Fibroblast of lung (primary cell): ENCODE measurements at regions not wholly inside any gene's neighbourhood (a gene's known extent, or its start where the extent isn't known, plus 50 kb on each side); places are given as distances from the start of the nearest gene placed in this dataset.

Experiments used
- DNase-seq, 2 donors: peaks; one replicate each; pipeline versions ENCODE4 v3.0.0 to v3.0.0-alpha.2; 2010; ENCODE audit warnings: low read depth in 2 of 2
- H2AFZ ChIP-seq: 2 replicates; pipeline ENCODE4 v1.5.1; 2012; ENCODE audit warnings: low read length, control low read depth, inconsistent platforms
- H3K27ac ChIP-seq: 2 replicates; pipeline ENCODE4 v1.5.1; 2011; ENCODE audit warnings: low read length, control low read depth; ENCODE audit not compliant: insufficient read depth
- H3K27me3 ChIP-seq: 2 replicates; pipeline ENCODE4 v1.5.1; 2011; ENCODE audit warnings: mild to moderate bottlenecking, low read length; ENCODE audit not compliant: control insufficient read depth, insufficient read depth
- H3K36me3 ChIP-seq: 2 replicates; pipeline ENCODE4 v1.5.1; 2011; ENCODE audit warnings: low read length; ENCODE audit not compliant: control insufficient read depth, insufficient read depth
- H3K4me1 ChIP-seq: 2 replicates; pipeline ENCODE4 v1.5.1; 2011; ENCODE audit warnings: low read length; ENCODE audit not compliant: control insufficient read depth, insufficient read depth; ENCODE audit errors: extremely low read depth
- H3K4me2 ChIP-seq: 2 replicates; pipeline ENCODE4 v1.5.1; 2011; ENCODE audit warnings: low read length, control low read depth; ENCODE audit not compliant: insufficient read depth; ENCODE audit errors: extremely low read depth
- H3K4me3 ChIP-seq, 4 experiments: fragments of 200-600 bp in 1 of 4; sonication (generic) in 1 of 4; replicated peaks in 1 of 4; 2 replicates each; pipeline ENCODE4 v1.5.1; 2011 to 2016; ENCODE audit warnings: low read length in 4 of 4, low read depth in 3 of 4, mild to moderate bottlenecking in 3 of 4, control low read depth in 2 of 4, inconsistent platforms in 1 of 4, mixed read lengths in 1 of 4; ENCODE audit not compliant: insufficient read depth in 1 of 4; ENCODE audit errors: control extremely low read depth in 1 of 4
- H3K79me2 ChIP-seq: 2 replicates; pipeline ENCODE4 v1.5.1; 2012; ENCODE audit warnings: mild to moderate bottlenecking, low read length, inconsistent platforms; ENCODE audit not compliant: control insufficient read depth, insufficient read depth
- H3K9ac ChIP-seq: 2 replicates; pipeline ENCODE4 v1.5.1; 2011; ENCODE audit warnings: mild to moderate bottlenecking, low read length, control low read depth; ENCODE audit not compliant: insufficient read depth
- H3K9me3 ChIP-seq: 2 replicates; pipeline ENCODE4 v1.5.1; 2012; ENCODE audit warnings: low read depth, low read length; ENCODE audit not compliant: control insufficient read depth, insufficient read depth
- H4K20me1 ChIP-seq: 2 replicates; pipeline ENCODE4 v1.5.1; 2011; ENCODE audit warnings: low read length; ENCODE audit not compliant: control insufficient read depth, insufficient read depth; ENCODE audit errors: extremely low read depth
- CTCF ChIP-seq, 2 donors: IDR thresholded peaks in 1 of 2; conservative IDR thresholded peaks in 1 of 2; 1 replicate in 1 of 2; 2 replicates in 1 of 2; pipeline ENCODE4 v1.5.1; 2011 to 2012; ENCODE audit warnings: low read length in 2 of 2, control low read depth in 1 of 2, inconsistent platforms in 1 of 2, low read depth in 1 of 2, mild to moderate bottlenecking in 1 of 2
- EZH2 ChIP-seq: IDR thresholded peaks from 2 replicates; pipeline ENCODE4 v1.5.1; 2012; ENCODE audit warnings: low read length, control low read depth, mild to moderate bottlenecking; ENCODE audit errors: missing control alignments

DNA sequence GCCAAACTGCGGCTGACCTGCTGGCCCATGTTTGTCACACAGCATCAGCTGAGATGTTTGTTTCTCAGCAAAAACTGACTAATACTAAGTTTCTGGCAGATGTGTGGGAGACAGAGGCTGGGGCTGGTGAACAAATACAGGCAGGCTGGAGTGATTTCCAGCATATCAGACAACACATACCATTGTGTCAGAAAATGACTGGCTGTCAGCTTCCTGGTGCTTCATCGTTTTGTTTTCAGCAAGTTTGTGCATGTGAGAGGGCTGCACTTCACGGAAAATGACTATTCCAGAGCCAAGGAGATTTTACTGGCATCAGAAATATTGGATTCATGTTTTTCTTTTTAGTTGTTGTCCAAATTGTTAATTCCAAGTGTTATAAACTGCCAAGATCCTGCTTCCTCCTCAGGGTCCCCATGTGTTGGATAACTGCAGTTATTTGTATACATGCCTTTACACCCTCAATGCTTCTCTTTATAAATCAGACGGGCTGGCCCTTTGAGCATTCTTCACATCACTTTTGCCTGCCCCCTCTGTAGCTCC is 145.7 kb downstream of the GALC start:
- no peak overlapping the region for H3K9ac ChIP-seq
- H3K4me2 ChIP-seq: no peak overlapping the region
- H3K27me3 ChIP-seq: no peaks in the 10 kb centered on the region
- no peak for TF ChIP-seq EZH2
- no peak for TF ChIP-seq CTCF (conservative IDR thresholded peaks at IDR 0.05 in 1 of 2, IDR thresholded peaks at IDR 0.05 in 1 of 2; ENCODE audit: low read depth in 1 of 2, low read length in 2 of 2)
- H3K4me1 ChIP-seq: no peaks in the 10 kb centered on the region
- H4K20me1 ChIP-seq: no peaks in the 10 kb centered on the region
- no peak overlapping the region for H3K4me3 ChIP-seq
- no peak for DNase-seq
- no peaks in the 10 kb centered on the region for H3K9me3 ChIP-seq
- H2AFZ ChIP-seq: no peak overlapping the region
- H3K27ac ChIP-seq: no peak overlapping the region
- no peaks in the 10 kb centered on the region for H3K36me3 ChIP-seq
- no peaks in the 10 kb centered on the region for H3K79me2 ChIP-seq

DNA sequence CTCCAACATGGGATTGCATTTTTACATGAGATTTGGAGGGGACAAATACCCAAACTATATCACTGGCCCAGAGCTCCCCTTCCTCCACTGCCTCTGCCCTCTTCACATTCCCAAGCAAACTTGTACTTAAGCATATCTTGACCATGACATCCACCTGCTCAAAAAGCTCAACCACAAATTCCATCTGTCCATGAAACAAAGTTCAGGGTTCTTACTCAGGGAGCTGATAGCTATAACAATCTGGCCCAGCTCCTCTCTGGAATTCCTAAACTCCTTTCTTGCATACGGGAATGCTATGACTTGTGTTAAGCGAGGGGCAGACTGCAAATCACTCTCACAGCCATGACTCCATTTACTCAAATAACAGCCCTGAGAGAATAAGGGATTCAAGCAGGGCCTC is 152.1 kb downstream of the GALC start:
- Histone ChIP-seq H3K4me1 (no peaks in the 10 kb centered on the region), H2AFZ (no peak overlapping the region), H3K79me2 (no peaks in the 10 kb centered on the region), H3K27me3 (no peaks in the 10 kb centered on the region), H3K27ac (no peak overlapping the region), H3K4me2 (no peak overlapping the region), H4K20me1 (no peaks in the 10 kb centered on the region), H3K4me3 (no peak overlapping the region), H3K9ac (no peak overlapping the region), H3K36me3 (no peaks in the 10 kb centered on the region), H3K9me3 (no peaks in the 10 kb centered on the region)
- DNase-seq: peak in 1 of 2 donors; percentile 51
- no peak for TF ChIP-seq EZH2
- no peak for TF ChIP-seq CTCF (conservative IDR thresholded peaks at IDR 0.05 in 1 of 2, IDR thresholded peaks at IDR 0.05 in 1 of 2; ENCODE audit: low read depth in 1 of 2, low read length in 2 of 2)

GRCh38 chr14:87838931-87839330 is 154.1 kb downstream of the GALC start:
- H3K36me3 ChIP-seq: no peaks in the 10 kb centered on the region
- H3K27ac ChIP-seq: no peak overlapping the region
- H2AFZ ChIP-seq: no peak overlapping the region
- no peaks in the 10 kb centered on the region for H3K4me1 ChIP-seq
- no peak for DNase-seq
- TF ChIP-seq CTCF (conservative IDR thresholded peaks at IDR 0.05 in 1 of 2, IDR thresholded peaks at IDR 0.05 in 1 of 2; ENCODE audit: low read depth in 1 of 2, low read length in 2 of 2): no peak
- no peak for TF ChIP-seq EZH2
- H3K4me2 ChIP-seq: no peak overlapping the region
- H3K79me2 ChIP-seq: no peaks in the 10 kb centered on the region
- H3K27me3 ChIP-seq: no peaks in the 10 kb centered on the region
- no peaks in the 10 kb centered on the region for H3K9me3 ChIP-seq
- no peak overlapping the region for H3K9ac ChIP-seq
- H4K20me1 ChIP-seq: no peaks in the 10 kb centered on the region
- H3K4me3 ChIP-seq: no peak overlapping the region
